ENCODE measurements at regions not wholly inside any gene's neighbourhood (a gene's known extent, or its start where the extent isn't known, plus 50 kb on each side); places are given as distances from the start of the nearest gene placed in this dataset.

DNA sequence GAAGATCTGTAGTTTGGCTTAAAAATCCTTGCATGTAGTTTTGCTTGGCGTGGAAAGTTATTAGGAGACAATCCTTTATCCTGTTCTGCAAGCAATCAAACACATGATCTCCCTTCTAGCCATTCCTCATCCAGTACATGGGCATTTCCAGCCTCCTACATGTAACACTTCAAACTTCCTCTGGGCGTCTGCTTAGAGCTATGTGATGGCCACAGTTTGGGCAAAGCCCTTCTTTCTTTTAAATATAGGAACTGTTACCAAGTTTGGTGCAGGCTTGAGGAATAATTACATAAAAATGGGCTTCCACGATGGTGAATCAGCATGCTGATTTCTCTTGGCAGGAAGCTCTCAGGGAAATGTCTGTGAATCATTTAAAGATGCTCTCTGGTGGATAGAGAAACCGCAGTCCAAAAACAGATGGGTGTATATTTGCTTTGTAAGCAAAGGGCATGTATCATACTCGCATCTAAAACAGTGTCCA, 176.9 kb upstream of the FMN2 start:
- intact Hi-C loops (cut with DNase I) = no loop called here
- WGBS, 4 donors = 44 to 57% (median 47%) methylated on average over 5 of the region's 5 CpGs
- Histone ChIP-seq H3K4me3 (no peak overlapping the region), H3K36me3 (replicated peaks in 1 of 2) (no peaks in the 10 kb centered on the region), H3K27ac (no peak overlapping the region), H3K4me1 (replicated peaks in 1 of 2) (no peaks in the 10 kb centered on the region), H3K9me3 (replicated peaks in 1 of 3) (no peaks in the 10 kb centered on the region), H3K27me3 (no peaks in the 10 kb centered on the region)
- no peak for TF ChIP-seq POLR2A (IDR thresholded peaks at IDR 0.05)
- TF ChIP-seq, protein P1, sequence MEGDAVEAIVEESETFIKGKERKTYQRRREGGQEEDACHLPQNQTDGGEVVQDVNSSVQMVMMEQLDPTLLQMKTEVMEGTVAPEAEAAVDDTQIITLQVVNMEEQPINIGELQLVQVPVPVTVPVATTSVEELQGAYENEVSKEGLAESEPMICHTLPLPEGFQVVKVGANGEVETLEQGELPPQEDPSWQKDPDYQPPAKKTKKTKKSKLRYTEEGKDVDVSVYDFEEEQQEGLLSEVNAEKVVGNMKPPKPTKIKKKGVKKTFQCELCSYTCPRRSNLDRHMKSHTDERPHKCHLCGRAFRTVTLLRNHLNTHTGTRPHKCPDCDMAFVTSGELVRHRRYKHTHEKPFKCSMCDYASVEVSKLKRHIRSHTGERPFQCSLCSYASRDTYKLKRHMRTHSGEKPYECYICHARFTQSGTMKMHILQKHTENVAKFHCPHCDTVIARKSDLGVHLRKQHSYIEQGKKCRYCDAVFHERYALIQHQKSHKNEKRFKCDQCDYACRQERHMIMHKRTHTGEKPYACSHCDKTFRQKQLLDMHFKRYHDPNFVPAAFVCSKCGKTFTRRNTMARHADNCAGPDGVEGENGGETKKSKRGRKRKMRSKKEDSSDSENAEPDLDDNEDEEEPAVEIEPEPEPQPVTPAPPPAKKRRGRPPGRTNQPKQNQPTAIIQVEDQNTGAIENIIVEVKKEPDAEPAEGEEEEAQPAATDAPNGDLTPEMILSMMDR (IDR thresholded peaks at IDR 0.05) = no peak
- DNase-seq = no peak

DNA sequence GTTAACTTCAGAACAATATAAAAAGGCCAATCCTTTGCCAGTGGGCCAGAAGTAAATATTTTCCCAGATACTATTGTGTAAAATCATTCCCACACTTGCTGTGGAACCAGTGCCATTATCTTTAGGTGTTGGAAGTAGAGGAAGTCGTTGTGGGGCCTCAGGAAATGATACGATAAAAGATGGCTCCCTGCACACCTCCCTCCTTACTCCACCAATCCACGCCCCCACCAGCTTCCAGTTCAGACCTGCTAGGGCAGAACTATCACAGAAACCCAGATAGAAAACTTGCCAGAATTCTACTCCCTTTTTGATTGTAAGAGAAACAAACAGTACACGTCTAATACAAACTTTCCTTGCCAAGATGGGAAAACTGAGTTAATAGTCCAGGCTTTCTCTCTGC, 173.0 kb upstream of the FMN2 start:
- H3K27me3 ChIP-seq = no peaks in the 10 kb centered on the region
- 63 to 73% (median 68%) methylated on average over 4 of the region's 4 CpGs for WGBS, 4 donors
- H3K4me3 ChIP-seq = no peak overlapping the region
- H3K27ac ChIP-seq = no peak overlapping the region
- no peaks in the 10 kb centered on the region for H3K4me1 ChIP-seq (replicated peaks in 1 of 2)
- no peaks in the 10 kb centered on the region for H3K9me3 ChIP-seq (replicated peaks in 1 of 3)
- no peak for DNase-seq
- intact Hi-C loops (cut with DNase I) = no loop called here
- TF ChIP-seq, protein P1 (IDR thresholded peaks at IDR 0.05) = no peak
- no peaks in the 10 kb centered on the region for H3K36me3 ChIP-seq (replicated peaks in 1 of 2)

DNA sequence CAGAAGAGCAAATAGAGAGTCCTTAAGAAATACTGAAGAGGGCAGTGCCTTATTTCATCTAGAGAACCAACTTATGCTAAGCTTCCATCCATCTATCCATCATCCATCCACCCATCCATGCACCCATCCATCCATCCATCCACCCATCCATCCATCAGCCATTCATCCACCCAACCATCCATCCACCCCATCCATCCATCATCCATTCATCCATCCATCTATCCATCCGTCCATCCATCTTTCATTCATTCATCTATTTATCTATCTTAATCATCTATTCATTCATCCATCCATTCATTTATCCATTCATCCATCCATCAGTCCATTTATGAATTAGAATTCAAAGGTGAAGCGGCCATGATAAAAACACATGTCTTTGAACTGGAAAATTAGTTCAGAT, 171.5 kb upstream of the FMN2 start:
- no peak for TF ChIP-seq POLR2A (IDR thresholded peaks at IDR 0.05)
- TF ChIP-seq, protein P1 (IDR thresholded peaks at IDR 0.05) = no peak
- no peaks in the 10 kb centered on the region for H3K27me3 ChIP-seq
- H3K36me3 ChIP-seq (replicated peaks in 1 of 2) = no peaks in the 10 kb centered on the region
- no peak overlapping the region for H3K27ac ChIP-seq
- no peak overlapping the region for H3K4me3 ChIP-seq
- H3K4me1 ChIP-seq (replicated peaks in 1 of 2) = no peaks in the 10 kb centered on the region
- intact Hi-C loops (cut with DNase I) = no loop called here
- H3K9me3 ChIP-seq (replicated peaks in 1 of 3) = no peaks in the 10 kb centered on the region
- DNase-seq = no peak
- 67 to 71% (median 68%) methylated on average over 2 of the region's 2 CpGs for WGBS, 4 donors

DNA sequence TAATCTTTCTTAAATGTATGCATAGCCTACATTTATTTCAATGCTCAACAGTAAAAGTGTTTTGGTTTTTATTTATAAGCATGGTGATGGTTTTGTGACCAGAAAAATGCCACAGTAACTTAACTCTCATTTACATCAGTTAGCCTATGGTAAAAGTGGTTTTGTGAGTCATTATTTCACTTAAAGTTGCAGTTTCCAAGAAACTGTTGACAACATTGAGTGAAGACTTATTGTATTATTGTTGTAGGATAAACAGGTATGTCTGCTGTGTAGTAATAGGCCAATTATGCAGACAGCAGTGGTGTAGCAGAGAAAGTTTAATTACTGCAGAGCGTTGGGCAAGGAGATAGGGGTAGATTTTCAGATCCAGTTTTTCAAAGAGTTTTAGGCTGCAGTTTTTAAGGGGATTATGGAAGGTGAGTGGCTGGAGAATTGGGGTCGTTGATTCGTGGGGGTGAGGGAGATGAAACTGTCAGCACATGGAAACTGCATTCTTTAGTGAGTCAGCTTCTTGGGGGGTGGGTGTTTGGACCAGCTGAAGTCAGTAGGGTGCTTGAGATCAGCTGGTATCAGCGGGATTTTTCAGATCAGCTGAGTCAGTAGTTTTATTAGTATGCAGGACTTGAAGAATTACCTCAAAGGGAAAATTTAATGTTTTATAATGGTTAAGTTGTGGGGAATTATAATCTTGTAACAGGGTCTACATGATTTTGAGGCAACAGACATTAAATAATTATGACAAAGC, 168.7 kb upstream of the FMN2 start:
- no peak for TF ChIP-seq POLR2A (IDR thresholded peaks at IDR 0.05)
- TF ChIP-seq, protein P1 (IDR thresholded peaks at IDR 0.05) = no peak
- intact Hi-C loops (cut with DNase I) = no loop called here
- no peak for DNase-seq
- Histone ChIP-seq H3K4me3 (no peak overlapping the region), H3K4me1 (replicated peaks in 1 of 2) (no peaks in the 10 kb centered on the region), H3K9me3 (replicated peaks in 1 of 3) (no peaks in the 10 kb centered on the region), H3K36me3 (replicated peaks in 1 of 2) (no peaks in the 10 kb centered on the region), H3K27ac (no peak overlapping the region), H3K27me3 (no peaks in the 10 kb centered on the region)
- WGBS, 4 donors = 62 to 71% (median 66%) methylated on average over 4 of the region's 4 CpGs
